GM10266 (cell line): ENCODE measurements at regions not wholly inside any gene's neighbourhood (a gene's known extent, or its start where the extent isn't known, plus 50 kb on each side); places are given as distances from the start of the nearest gene placed in this dataset.
"Not testable (repeated sequence)": the region's sequence is repeated elsewhere in the genome, so short reads cannot be mapped to it uniquely, and the experiment has no call there.

Source experiments
- DNase-seq: peaks from one replicate; pipeline ENCODE4 v3.0.0; 2012; ENCODE audit errors: extremely low spot score
- CTCF ChIP-seq: IDR thresholded peaks from 2 replicates; pipeline ENCODE4 v1.5.1; 2012; ENCODE audit warnings: mild to moderate bottlenecking, low read depth; ENCODE audit not compliant: control insufficient read depth, insufficient read depth; ENCODE audit errors: missing control alignments

- TF ChIP-seq CTCF: no peak
These were observed 148.9 kb upstream of the LSM14A start for GRCh38 chr19:34023381-34023780.

GRCh38 chr19:34033880-34034279, 138.4 kb upstream of the LSM14A start:
- DNase-seq: no peak
- TF ChIP-seq CTCF: no peak

More at GRCh38 chr19:34023381-34023780, 148.9 kb upstream of the LSM14A start:
- no peak for DNase-seq

GRCh38 chr19:34034318-34034846, 137.9 kb upstream of the LSM14A start:
- TF ChIP-seq CTCF: no peak

GRCh38 chr19:34041925-34042521, 130.3 kb upstream of the LSM14A start:
- peak; percentile 49 for DNase-seq
- TF ChIP-seq CTCF: peak; percentile 81

More at GRCh38 chr19:34034318-34034846, 137.9 kb upstream of the LSM14A start:
- DNase-seq: no peak

- TF ChIP-seq CTCF: no peak
- DNase-seq: no peak
These were observed 128.3 kb upstream of the LSM14A start for GRCh38 chr19:34044021-34044420.

GRCh38 chr19:34049944-34050343, 122.4 kb upstream of the LSM14A start:
- no peak for DNase-seq
- TF ChIP-seq CTCF: no peak

GRCh38 chr19:34050430-34050829, 121.9 kb upstream of the LSM14A start:
- DNase-seq: not testable (repeated sequence)

- DNase-seq: no peak
- TF ChIP-seq CTCF: no peak
These were observed 121.0 kb upstream of the LSM14A start for GRCh38 chr19:34051255-34051654.
